PC-3 (cell line): ENCODE measurements at regions not wholly inside any gene's neighbourhood (a gene's known extent, or its start where the extent isn't known, plus 50 kb on each side); places are given as distances from the start of the nearest gene placed in this dataset.

ENCODE experiments used
- ATAC-seq: fragments of 200-7000 bp; cut with Tn5 transposase; 2 replicates; pipeline ENCODE4 v1.9.1; 2020; ENCODE audit warnings: mild to moderate bottlenecking, moderate library complexity
- BruUV-seq: library from RNA; stranded (reverse); fragments of 400-500 nt; replicated peaks from 2 replicates; lab custom pipeline; 2021; lab: Mats Ljungman, UMichigan
- CTCF ChIA-PET: fragments of 300-600 bp; sonication (Branson Sonifier 250); formaldehyde crosslinking; loops from one replicate; lab custom pipeline; 2022; ENCODE audit warnings: antibody characterized with exemption; lab: Charles Lee
- POLR2A ChIA-PET: fragments of 300-600 bp; sonication (Branson Sonifier 250); formaldehyde crosslinking; loops from one replicate; lab custom pipeline; 2022; ENCODE audit warnings: antibody characterized with exemption; ENCODE audit not compliant: unreplicated experiment; lab: Charles Lee
- DNase-seq: peaks from one replicate; pipeline ENCODE4 v3.0.0-alpha.2; 2015
- H2AFZ ChIP-seq: fragments of 300-600 bp; sonication (generic); 2 replicates; pipeline ENCODE4 v1.6.0; 2016; ENCODE audit warnings: antibody characterized with exemption, low read length
- H3F3A ChIP-seq: fragments of 300-600 bp; sonication (generic); one replicate; pipeline ENCODE4 v1.6.0; 2017; ENCODE audit warnings: antibody characterized with exemption, low read length, control low read depth, mild to moderate bottlenecking; ENCODE audit not compliant: unreplicated experiment
- H3K27ac ChIP-seq: fragments of 300-600 bp; sonication (generic); 2 replicates; pipeline ENCODE4 v1.5.1; 2016; ENCODE audit warnings: mild to moderate bottlenecking, low read length
- H3K27me3 ChIP-seq: fragments of 300-600 bp; sonication (generic); 2 replicates; pipeline ENCODE4 v1.6.1; 2016; ENCODE audit warnings: low read length, mixed read lengths
- H3K36me3 ChIP-seq: fragments of 300-600 bp; sonication (generic); 2 replicates; pipeline ENCODE4 v1.6.1; 2016; ENCODE audit warnings: low read depth, mixed run types, low read length, mixed read lengths
- H3K4me1 ChIP-seq: fragments of 300-600 bp; sonication (generic); 2 replicates; pipeline ENCODE4 v1.5.1; 2016; ENCODE audit warnings: low read length; ENCODE audit not compliant: insufficient read depth
- H3K4me2 ChIP-seq: fragments of 300-600 bp; sonication (generic); 2 replicates; pipeline ENCODE4 v1.6.0; 2016; ENCODE audit warnings: low read length
- H3K4me3 ChIP-seq: fragments of 300-600 bp; sonication (generic); 2 replicates; pipeline ENCODE4 v1.5.1; 2016; ENCODE audit warnings: mild to moderate bottlenecking, low read length, mixed read lengths
- H3K79me2 ChIP-seq: fragments of 300-600 bp; sonication (generic); 2 replicates; pipeline ENCODE4 v1.6.1; 2017; ENCODE audit warnings: low read length, mixed read lengths
- H3K9ac ChIP-seq: fragments of 300-600 bp; sonication (generic); 2 replicates; pipeline ENCODE4 v1.6.0; 2016; ENCODE audit warnings: mild to moderate bottlenecking, low read length
- H3K9me2 ChIP-seq: fragments of 300-600 bp; sonication (generic); replicated peaks from 2 replicates; pipeline ENCODE4 v1.6.1; 2016; ENCODE audit warnings: mixed run types, low read length, mixed read lengths
- H3K9me3 ChIP-seq: fragments of 300-600 bp; sonication (generic); 2 replicates; pipeline ENCODE4 v1.6.1; 2016; ENCODE audit warnings: low read length, mixed read lengths
- H4K20me1 ChIP-seq: fragments of 300-600 bp; sonication (generic); 2 replicates; pipeline ENCODE4 v1.6.1; 2016; ENCODE audit warnings: low read length, mixed read lengths
- CTCF ChIP-seq: fragments of 300-600 bp; sonication (generic); conservative IDR thresholded peaks from 2 replicates; pipeline ENCODE4 v1.5.1; 2017; ENCODE audit warnings: antibody characterized with exemption, low read depth, mild to moderate bottlenecking, low read length
- EZH2 ChIP-seq: fragments of 300-600 bp; sonication (generic); IDR thresholded peaks from one replicate; pipeline ENCODE4 v1.6.1; 2017; ENCODE audit warnings: antibody characterized with exemption, mild to moderate bottlenecking, low read length; ENCODE audit not compliant: unreplicated experiment
- EZH2phosphoT487 ChIP-seq: fragments of 300-600 bp; sonication (generic); IDR thresholded peaks from 2 replicates; pipeline ENCODE4 v1.6.1; 2018; ENCODE audit warnings: mild to moderate bottlenecking, antibody characterized with exemption, low read length, borderline replicate concordance
- intact Hi-C: fragments of 100-400 bp; cut with micrococcal nuclease; formaldehyde crosslinking; loops from 2 replicates; pipeline ENCODE4 v1.9.0; 2023

- Histone ChIP-seq H3K4me3 (no peak overlapping the region), H4K20me1 (no peaks in the 10 kb centered on the region), H2AFZ (no peak overlapping the region), H3K9me2 (no peaks in the 10 kb centered on the region), H3K79me2 (no peaks in the 10 kb centered on the region), H3K4me2 (no peak overlapping the region), H3F3A (no peaks in the 10 kb centered on the region), H3K27ac (no peak overlapping the region), H3K4me1 (no peaks in the 10 kb centered on the region), H3K9me3 (no peaks in the 10 kb centered on the region), H3K27me3 (no peaks in the 10 kb centered on the region), H3K9ac (no peak overlapping the region), H3K36me3 (no peaks in the 10 kb centered on the region)
- intact Hi-C loops, result no loop called here
- ChIA-PET CTCF (interaction anchor here (0.6 kb wide), 1 partner anchor 270 kb away, joined by 3 read pairs; no protein-coding TSS in a partner anchor), POLR2A (no interaction called here)
- no peak for ATAC-seq
- DNase-seq, result no peak
- TF ChIP-seq EZH2phosphoT487, result no peak
- TF ChIP-seq EZH2, result no peak
- no peak for TF ChIP-seq CTCF
- BruUV-seq, result no TSS peak
These were observed 218.2 kb upstream of the NUDT12 start for GRCh38 chr5:103780794-103781193.

GRCh38 chr5:103774721-103775120 is 212.1 kb upstream of the NUDT12 start:
- DNase-seq, result peak; percentile 63
- Histone ChIP-seq H3K79me2 (no peaks in the 10 kb centered on the region), H3K4me1 (no peaks in the 10 kb centered on the region), H3F3A (no peaks in the 10 kb centered on the region), H3K9me3 (no peaks in the 10 kb centered on the region), H3K9ac (no peak overlapping the region), H3K4me2 (no peak overlapping the region), H3K27ac (no peak overlapping the region), H3K27me3 (no peaks in the 10 kb centered on the region), H4K20me1 (no peaks in the 10 kb centered on the region), H3K36me3 (no peaks in the 10 kb centered on the region), H2AFZ (no peak overlapping the region), H3K9me2 (no peaks in the 10 kb centered on the region), H3K4me3 (no peak overlapping the region)
- BruUV-seq, result no TSS peak
- ChIA-PET CTCF (interaction anchor here (1.0 kb wide), 1 partner anchor 34 kb away, joined by 4 read pairs; no protein-coding TSS in a partner anchor), POLR2A (no interaction called here)
- TF ChIP-seq EZH2phosphoT487, result no peak
- no peak for TF ChIP-seq CTCF
- no peak for TF ChIP-seq EZH2
- peak; percentile 94 for ATAC-seq
- intact Hi-C loops, result no loop called here

DNA sequence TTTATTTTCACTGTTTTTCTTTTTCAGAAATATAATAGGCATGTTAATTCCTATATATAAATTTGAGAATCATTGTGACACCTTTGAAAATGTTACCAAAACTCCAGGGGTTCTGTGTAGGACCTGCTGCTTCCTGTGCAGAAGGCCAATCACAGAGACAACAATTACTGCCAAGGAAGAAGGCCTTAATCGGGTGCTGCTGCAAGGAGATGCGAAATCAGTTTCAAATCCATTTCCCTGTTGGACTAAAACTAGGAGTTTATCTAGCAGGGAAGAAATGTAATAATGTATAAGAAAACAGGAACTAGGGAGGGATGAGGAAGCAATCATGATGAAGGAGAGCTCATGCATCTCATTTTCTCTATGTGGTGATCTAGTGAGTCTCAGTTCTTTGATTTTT is 209.7 kb upstream of the NUDT12 start:
- POLR2A ChIA-PET, result no interaction called here
- Histone ChIP-seq H3K4me2 (no peak overlapping the region), H3K9me2 (no peaks in the 10 kb centered on the region), H3K27ac (no peak overlapping the region), H2AFZ (no peak overlapping the region), H3K27me3 (no peaks in the 10 kb centered on the region), H3K9me3 (no peaks in the 10 kb centered on the region), H3K4me3 (no peak overlapping the region), H3K36me3 (no peaks in the 10 kb centered on the region), H4K20me1 (no peaks in the 10 kb centered on the region), H3K79me2 (no peaks in the 10 kb centered on the region), H3F3A (no peaks in the 10 kb centered on the region), H3K9ac (no peak overlapping the region), H3K4me1 (no peaks in the 10 kb centered on the region)
- CTCF ChIA-PET, result no interaction called here
- intact Hi-C loops, result no loop called here
- no TSS peak for BruUV-seq
- ATAC-seq, result no peak
- TF ChIP-seq CTCF, result no peak
- no peak for TF ChIP-seq EZH2phosphoT487
- TF ChIP-seq EZH2, result no peak
- no peak for DNase-seq
